Liver (tissue), 8 donors: ENCODE measurements at regions not wholly inside any gene's neighbourhood (a gene's known extent, or its start where the extent isn't known, plus 50 kb on each side); places are given as distances from the start of the nearest gene placed in this dataset.

ENCODE experiments used
- DNase-seq: peaks from one replicate; pipeline ENCODE4 v3.0.0-alpha.2; 2017; ENCODE audit warnings: low spot score
- H3K27ac ChIP-seq, 2 donors: one replicate each; pipeline ENCODE4 v1.7.0; 2013; ENCODE audit warnings: inconsistent platforms in 2 of 2, low read length in 2 of 2, control low read depth in 1 of 2, low read depth in 1 of 2, mild to moderate bottlenecking in 1 of 2
- H3K27me3 ChIP-seq, 4 donors: one replicate each; pipeline versions ENCODE4 v1.6.1 to v1.7.0; 2013; ENCODE audit warnings: low read length in 3 of 4, inconsistent platforms in 1 of 4, mild to moderate bottlenecking in 1 of 4, moderate library complexity in 1 of 4; ENCODE audit not compliant: control insufficient read depth in 4 of 4, insufficient read depth in 4 of 4
- H3K36me3 ChIP-seq, 4 donors: one replicate each; pipeline versions ENCODE4 v1.6.1 to v1.7.0; 2013; ENCODE audit warnings: low read length in 3 of 4, mild to moderate bottlenecking in 3 of 4, low read depth in 1 of 4, moderate library complexity in 1 of 4; ENCODE audit not compliant: control insufficient read depth in 4 of 4, insufficient read depth in 3 of 4
- H3K4me1 ChIP-seq, 4 donors: one replicate each; pipeline versions ENCODE4 v1.6.1 to v1.7.0; 2013; ENCODE audit warnings: low read length in 3 of 4, mild to moderate bottlenecking in 3 of 4, moderate library complexity in 1 of 4; ENCODE audit not compliant: control insufficient read depth in 4 of 4, insufficient read depth in 4 of 4
- H3K4me3 ChIP-seq, 3 donors: one replicate each; pipeline versions ENCODE4 v1.6.1 to v1.7.0; 2013; ENCODE audit warnings: low read length in 3 of 3, control low read depth in 1 of 3, low read depth in 1 of 3, mild to moderate bottlenecking in 1 of 3
- H3K9ac ChIP-seq, 2 donors: one replicate each; pipeline ENCODE4 v1.7.0; 2013; ENCODE audit warnings: low read length in 2 of 2, mild to moderate bottlenecking in 2 of 2, moderate library complexity in 2 of 2, control low read depth in 1 of 2, low read depth in 1 of 2
- H3K9me3 ChIP-seq, 4 donors: one replicate each; pipeline versions ENCODE4 v1.6.1 to v1.7.0; 2013; ENCODE audit warnings: low read length in 3 of 4; ENCODE audit not compliant: control insufficient read depth in 4 of 4
- EGR1 ChIP-seq, 2 donors: IDR thresholded peaks; 2 replicates each; pipeline ENCODE4 v1.6.1; 2016 to 2018; ENCODE audit warnings: antibody characterized with exemption in 2 of 2, low read depth in 2 of 2
- FOXA1 ChIP-seq: IDR thresholded peaks from 2 replicates; pipeline ENCODE4 v1.6.1; 2016; ENCODE audit warnings: antibody characterized with exemption
- FOXA2 ChIP-seq: IDR thresholded peaks from 2 replicates; pipeline ENCODE4 v1.6.1; 2016; ENCODE audit warnings: antibody characterized with exemption
- GABPA ChIP-seq, 2 donors: IDR thresholded peaks in 1 of 2; conservative IDR thresholded peaks in 1 of 2; 2 replicates each; pipeline ENCODE4 v1.6.1; 2016; ENCODE audit warnings: antibody characterized with exemption in 2 of 2, mild to moderate bottlenecking in 1 of 2, moderate library complexity in 1 of 2
- HNF4A ChIP-seq, 2 donors: conservative IDR thresholded peaks; 2 replicates each; pipeline ENCODE4 v1.6.1; 2016; ENCODE audit warnings: antibody characterized with exemption in 2 of 2, mild to moderate bottlenecking in 2 of 2
- HNF4G ChIP-seq: IDR thresholded peaks from 2 replicates; pipeline ENCODE4 v1.6.1; 2016; ENCODE audit warnings: antibody characterized with exemption
- JUND ChIP-seq, 2 donors: IDR thresholded peaks; 2 replicates each; pipeline ENCODE4 v1.6.1; 2016; ENCODE audit warnings: antibody characterized with exemption in 2 of 2
- NR2F2 ChIP-seq: IDR thresholded peaks from 2 replicates; pipeline ENCODE4 v1.6.1; 2016; ENCODE audit warnings: antibody characterized with exemption
- RAD21 ChIP-seq, 2 donors: IDR thresholded peaks; 2 replicates each; pipeline ENCODE4 v1.6.1; 2016; ENCODE audit warnings: antibody characterized with exemption in 2 of 2, mild to moderate bottlenecking in 2 of 2
- TAF1 ChIP-seq: conservative IDR thresholded peaks from 2 replicates; pipeline ENCODE4 v1.6.1; 2016; ENCODE audit warnings: antibody characterized with exemption, mild to moderate bottlenecking
- WGBS: extraction: QIAGEN DNeasy Blood & Tissue Kit; methylation state at CpG from one replicate; pipeline ENCODE4 v1.1.7; 2013; 5-methylcytosine and 5-hydroxymethylcytosine counted together
- TF ChIP-seq, protein P1 (sequence below): IDR thresholded peaks from 2 replicates; pipeline ENCODE4 v1.6.1; 2016; ENCODE audit warnings: antibody characterized with exemption
- TF ChIP-seq, protein P2 (sequence below): fragments of 150-350 bp; IDR thresholded peaks from 2 replicates; pipeline ENCODE4 v1.5.1; 2017; ENCODE audit warnings: improper control_type of control experiment, low read depth, low read length; ENCODE audit not compliant: missing input control
- TF ChIP-seq, protein P3 (sequence below): IDR thresholded peaks from 2 replicates; pipeline ENCODE4 v1.6.1; 2016; ENCODE audit warnings: antibody characterized with exemption, mild to moderate bottlenecking
- TF ChIP-seq, protein P4 (sequence below): IDR thresholded peaks from 2 replicates; pipeline ENCODE4 v1.6.1; 2016; ENCODE audit warnings: antibody characterized with exemption
- donor health status: healthy.
- donor health status: healthy.
- donor health status: healthy.
- donor health status: healthy.
- donor health status: healthy.

DNA sequence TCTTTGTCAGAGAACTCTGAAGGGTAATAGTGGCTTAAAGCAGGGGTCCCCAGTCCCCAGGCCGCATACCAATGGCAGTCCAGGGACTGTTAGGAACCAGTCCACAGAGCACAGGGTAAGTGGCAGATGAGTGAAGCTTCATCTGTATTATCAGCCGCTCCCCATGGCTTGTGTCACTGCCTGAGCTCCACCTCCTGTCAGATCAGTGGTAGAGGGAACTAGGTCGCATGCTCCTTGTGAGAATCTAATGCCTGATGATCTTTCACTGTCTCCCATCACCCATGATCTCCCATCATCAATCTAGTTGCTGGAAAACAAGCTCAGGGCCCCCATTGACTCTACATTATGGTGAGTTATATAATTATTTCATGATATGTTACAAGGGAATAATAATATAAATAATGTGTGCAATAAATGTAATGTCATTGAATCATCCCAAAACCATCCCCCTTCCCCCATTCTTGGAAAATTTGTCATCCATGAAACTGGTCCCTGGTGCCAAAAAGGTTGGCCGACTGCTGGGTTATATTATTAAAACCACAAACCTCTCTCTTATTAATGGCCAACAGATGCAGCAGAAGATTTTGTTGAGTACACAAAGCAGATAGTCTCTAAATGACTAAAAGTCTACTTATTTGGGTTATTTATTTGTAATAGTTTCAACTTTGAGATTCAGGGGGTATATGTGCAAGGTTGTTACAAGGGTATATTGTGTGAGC lies 782.7 kb downstream of the CDH11 start:
- H3K27me3 ChIP-seq, result no peaks in the 10 kb centered on the region
- H3K9ac ChIP-seq, result no peak overlapping the region
- DNase-seq, result no peak
- TF ChIP-seq RAD21 (IDR thresholded peaks at IDR 0.05) (no peak), GABPA (IDR thresholded peaks at IDR 0.05 in 1 of 2, conservative IDR thresholded peaks at IDR 0.05 in 1 of 2) (no peak), FOXA1 (no peak), NR2F2 (no peak), HNF4G (no peak), FOXA2 (no peak), TAF1 (no peak)
- TF ChIP-seq, protein P1, sequence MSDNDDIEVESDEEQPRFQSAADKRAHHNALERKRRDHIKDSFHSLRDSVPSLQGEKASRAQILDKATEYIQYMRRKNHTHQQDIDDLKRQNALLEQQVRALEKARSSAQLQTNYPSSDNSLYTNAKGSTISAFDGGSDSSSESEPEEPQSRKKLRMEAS, result no peak
- TF ChIP-seq, protein P2, sequence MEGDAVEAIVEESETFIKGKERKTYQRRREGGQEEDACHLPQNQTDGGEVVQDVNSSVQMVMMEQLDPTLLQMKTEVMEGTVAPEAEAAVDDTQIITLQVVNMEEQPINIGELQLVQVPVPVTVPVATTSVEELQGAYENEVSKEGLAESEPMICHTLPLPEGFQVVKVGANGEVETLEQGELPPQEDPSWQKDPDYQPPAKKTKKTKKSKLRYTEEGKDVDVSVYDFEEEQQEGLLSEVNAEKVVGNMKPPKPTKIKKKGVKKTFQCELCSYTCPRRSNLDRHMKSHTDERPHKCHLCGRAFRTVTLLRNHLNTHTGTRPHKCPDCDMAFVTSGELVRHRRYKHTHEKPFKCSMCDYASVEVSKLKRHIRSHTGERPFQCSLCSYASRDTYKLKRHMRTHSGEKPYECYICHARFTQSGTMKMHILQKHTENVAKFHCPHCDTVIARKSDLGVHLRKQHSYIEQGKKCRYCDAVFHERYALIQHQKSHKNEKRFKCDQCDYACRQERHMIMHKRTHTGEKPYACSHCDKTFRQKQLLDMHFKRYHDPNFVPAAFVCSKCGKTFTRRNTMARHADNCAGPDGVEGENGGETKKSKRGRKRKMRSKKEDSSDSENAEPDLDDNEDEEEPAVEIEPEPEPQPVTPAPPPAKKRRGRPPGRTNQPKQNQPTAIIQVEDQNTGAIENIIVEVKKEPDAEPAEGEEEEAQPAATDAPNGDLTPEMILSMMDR, result no peak
- TF ChIP-seq, protein P3, sequence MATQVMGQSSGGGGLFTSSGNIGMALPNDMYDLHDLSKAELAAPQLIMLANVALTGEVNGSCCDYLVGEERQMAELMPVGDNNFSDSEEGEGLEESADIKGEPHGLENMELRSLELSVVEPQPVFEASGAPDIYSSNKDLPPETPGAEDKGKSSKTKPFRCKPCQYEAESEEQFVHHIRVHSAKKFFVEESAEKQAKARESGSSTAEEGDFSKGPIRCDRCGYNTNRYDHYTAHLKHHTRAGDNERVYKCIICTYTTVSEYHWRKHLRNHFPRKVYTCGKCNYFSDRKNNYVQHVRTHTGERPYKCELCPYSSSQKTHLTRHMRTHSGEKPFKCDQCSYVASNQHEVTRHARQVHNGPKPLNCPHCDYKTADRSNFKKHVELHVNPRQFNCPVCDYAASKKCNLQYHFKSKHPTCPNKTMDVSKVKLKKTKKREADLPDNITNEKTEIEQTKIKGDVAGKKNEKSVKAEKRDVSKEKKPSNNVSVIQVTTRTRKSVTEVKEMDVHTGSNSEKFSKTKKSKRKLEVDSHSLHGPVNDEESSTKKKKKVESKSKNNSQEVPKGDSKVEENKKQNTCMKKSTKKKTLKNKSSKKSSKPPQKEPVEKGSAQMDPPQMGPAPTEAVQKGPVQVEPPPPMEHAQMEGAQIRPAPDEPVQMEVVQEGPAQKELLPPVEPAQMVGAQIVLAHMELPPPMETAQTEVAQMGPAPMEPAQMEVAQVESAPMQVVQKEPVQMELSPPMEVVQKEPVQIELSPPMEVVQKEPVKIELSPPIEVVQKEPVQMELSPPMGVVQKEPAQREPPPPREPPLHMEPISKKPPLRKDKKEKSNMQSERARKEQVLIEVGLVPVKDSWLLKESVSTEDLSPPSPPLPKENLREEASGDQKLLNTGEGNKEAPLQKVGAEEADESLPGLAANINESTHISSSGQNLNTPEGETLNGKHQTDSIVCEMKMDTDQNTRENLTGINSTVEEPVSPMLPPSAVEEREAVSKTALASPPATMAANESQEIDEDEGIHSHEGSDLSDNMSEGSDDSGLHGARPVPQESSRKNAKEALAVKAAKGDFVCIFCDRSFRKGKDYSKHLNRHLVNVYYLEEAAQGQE, result no peak
- TF ChIP-seq, protein P4, sequence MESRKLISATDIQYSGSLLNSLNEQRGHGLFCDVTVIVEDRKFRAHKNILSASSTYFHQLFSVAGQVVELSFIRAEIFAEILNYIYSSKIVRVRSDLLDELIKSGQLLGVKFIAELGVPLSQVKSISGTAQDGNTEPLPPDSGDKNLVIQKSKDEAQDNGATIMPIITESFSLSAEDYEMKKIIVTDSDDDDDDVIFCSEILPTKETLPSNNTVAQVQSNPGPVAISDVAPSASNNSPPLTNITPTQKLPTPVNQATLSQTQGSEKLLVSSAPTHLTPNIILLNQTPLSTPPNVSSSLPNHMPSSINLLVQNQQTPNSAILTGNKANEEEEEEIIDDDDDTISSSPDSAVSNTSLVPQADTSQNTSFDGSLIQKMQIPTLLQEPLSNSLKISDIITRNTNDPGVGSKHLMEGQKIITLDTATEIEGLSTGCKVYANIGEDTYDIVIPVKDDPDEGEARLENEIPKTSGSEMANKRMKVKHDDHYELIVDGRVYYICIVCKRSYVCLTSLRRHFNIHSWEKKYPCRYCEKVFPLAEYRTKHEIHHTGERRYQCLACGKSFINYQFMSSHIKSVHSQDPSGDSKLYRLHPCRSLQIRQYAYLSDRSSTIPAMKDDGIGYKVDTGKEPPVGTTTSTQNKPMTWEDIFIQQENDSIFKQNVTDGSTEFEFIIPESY, result no peak
- WGBS, result 67% methylated on average over 4 of the region's 4 CpGs
- no peak overlapping the region for H3K27ac ChIP-seq
- no peaks in the 10 kb centered on the region for H3K4me1 ChIP-seq
- no peaks in the 10 kb centered on the region for H3K36me3 ChIP-seq
- no peaks in the 10 kb centered on the region for H3K9me3 ChIP-seq
- no peak overlapping the region for H3K4me3 ChIP-seq

DNA sequence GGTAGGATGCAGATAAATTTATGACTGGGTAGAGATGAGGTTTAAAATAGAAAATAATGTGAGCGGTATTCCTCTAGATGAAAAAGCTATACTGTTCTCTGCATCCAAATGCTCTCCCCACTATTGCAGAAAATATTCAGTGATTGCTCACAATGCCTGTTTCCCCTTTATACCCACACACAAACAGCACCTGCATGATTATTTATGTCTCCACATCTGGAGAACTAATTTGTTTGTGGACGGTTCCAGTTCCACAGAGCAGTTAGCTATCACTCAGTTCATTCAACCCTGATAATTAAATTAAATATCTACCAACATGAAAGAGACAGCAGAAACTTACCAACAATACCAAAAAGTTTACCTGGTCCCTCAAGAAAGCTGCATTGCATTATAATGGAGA lies 800.0 kb downstream of the CDH11 start:
- H3K27ac ChIP-seq, result no peak overlapping the region
- no peak overlapping the region for H3K4me3 ChIP-seq
- H3K4me1 ChIP-seq, result no peaks in the 10 kb centered on the region
- TF ChIP-seq, protein P2, result no peak
- TF ChIP-seq HNF4A (conservative IDR thresholded peaks at IDR 0.05) (no peak), RAD21 (IDR thresholded peaks at IDR 0.05) (no peak), JUND (IDR thresholded peaks at IDR 0.05) (no peak), EGR1 (IDR thresholded peaks at IDR 0.05; ENCODE audit: low read depth in 2 of 2) (no peak), GABPA (IDR thresholded peaks at IDR 0.05 in 1 of 2, conservative IDR thresholded peaks at IDR 0.05 in 1 of 2) (no peak), HNF4G (no peak), FOXA1 (no peak)
- WGBS, result 77% methylated on average over 2 of the region's 2 CpGs
- no peak overlapping the region for H3K9ac ChIP-seq
- no peaks in the 10 kb centered on the region for H3K9me3 ChIP-seq
- DNase-seq, result no peak
- H3K27me3 ChIP-seq, result no peaks in the 10 kb centered on the region
- H3K36me3 ChIP-seq, result no peaks in the 10 kb centered on the region
